Femur (tissue), 1 donor: ENCODE measurements at regions not wholly inside any gene's neighbourhood (a gene's known extent, or its start where the extent isn't known, plus 50 kb on each side); places are given as distances from the start of the nearest gene placed in this dataset.
"Not testable (repeated sequence)": the region's sequence is repeated elsewhere in the genome, so short reads cannot be mapped to it uniquely, and the experiment has no call there.

Source experiments
- DNase-seq: peaks from one replicate; pipeline ENCODE4 v3.0.0-alpha.2; 2017

DNA sequence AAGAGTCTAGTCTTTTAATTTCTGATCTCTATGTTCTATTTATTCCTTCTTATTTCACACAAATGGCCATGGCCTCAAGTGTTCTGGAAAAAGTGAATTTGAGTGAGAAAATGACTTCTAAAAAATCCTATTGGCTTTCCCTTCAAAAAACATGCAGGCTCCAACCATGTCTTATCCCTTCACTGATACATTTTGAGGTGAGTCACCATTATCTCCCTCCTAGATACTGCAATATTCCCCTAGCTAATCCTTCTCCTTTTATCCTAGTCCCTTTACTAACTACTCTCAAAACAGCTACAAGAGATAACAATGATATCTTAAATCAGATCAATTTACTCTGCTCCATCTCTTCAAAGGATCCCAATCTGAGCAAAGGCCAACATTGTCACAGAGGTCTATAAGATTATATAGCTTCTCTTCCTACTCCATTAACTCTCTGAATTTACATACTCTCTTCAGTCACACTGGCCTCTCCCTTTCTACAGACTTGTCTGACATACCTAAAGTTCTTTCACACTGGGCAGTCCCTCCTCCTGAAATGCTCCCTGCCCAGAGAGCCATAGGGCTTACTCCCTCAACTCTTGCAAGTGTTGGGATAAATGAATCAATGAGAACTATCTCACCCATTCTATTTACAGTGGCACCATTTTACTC, 129.2 kb downstream of the TENT5A start:
- no peak for DNase-seq

DNA sequence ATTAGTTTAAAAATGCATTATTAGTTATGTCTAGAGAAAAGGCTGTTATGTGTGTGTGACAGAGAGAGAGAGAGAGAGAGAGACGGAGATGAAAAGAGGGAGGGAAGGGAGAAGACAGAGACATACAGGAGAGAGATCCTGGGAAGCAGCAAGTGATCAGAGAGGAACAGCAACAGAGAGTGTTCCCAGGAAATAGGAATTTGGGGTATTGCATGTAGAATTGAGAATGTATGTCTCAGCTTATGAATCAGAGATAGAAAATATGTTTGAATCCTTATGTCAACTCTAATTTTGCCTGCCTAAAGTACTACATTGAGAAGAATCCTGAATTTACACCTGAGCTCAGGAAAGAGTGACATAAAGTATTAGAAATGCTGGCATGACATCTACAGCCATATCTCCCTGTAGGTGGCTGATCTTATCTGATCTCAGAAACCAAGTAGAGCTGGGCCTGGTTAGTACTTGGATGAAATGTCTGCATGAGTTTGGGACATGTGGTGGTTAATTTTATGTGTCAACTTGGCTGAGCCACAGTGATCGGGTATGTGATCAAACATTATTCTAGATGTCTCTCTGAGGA, 130.6 kb downstream of the TENT5A start:
- no peak for DNase-seq

DNA sequence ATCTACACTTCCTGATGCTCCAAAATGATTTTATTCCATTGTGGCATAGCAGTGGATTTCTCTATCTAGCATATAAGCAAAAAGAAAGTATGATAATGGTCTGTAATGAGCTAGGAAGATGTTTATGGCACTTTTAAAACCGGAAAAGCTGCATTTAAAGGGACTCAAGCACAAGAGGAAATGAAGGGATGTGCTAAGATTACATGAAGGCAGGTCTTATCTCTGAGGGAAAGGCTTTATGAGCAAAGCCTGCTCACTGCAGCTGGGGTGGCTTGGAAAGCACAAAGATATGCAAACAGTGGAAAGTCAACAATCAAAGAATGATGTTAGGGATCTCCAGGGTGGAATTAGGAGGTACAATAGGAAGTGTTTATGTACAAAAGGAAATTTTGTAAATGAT, 138.2 kb downstream of the TENT5A start:
- no peak for DNase-seq

DNA sequence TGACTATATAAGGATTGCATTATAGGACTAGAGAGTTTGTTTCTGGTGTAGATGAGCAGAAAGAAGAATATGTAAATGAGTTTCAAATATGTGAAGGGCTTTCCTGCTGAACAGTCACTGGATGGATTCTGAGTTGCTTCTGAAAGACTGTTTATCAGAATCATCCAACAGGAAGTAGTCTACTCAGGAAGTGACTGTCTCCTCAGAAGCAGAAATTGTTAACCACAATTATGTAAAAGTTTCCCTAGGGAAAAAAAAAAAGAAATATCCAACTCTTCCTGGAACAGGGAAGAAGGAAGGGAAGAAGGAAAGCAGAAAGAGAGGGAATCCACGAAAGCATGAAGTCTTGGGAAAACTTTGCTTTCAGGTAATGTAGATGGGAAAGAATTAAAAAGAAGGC, 138.9 kb downstream of the TENT5A start:
- no peak for DNase-seq

DNA sequence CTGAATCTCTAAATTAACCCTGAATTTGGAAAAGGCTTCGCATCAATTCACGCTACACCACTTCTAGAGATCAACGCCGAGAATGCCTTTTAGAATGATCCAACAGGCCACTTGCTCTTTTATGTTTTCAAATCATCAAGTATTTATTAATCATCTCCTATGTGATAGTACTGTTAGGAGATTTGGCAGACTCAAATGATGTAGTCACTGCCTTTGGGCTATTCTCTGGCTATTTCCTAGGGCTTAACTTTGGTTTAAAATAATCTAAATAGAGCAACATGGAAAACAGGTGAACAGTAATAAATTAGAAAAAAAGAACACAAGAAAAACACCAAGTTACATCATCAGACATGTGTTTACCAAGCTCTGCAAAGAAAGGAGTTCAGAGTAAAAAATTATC, 140.3 kb downstream of the TENT5A start:
- no peak for DNase-seq

DNA sequence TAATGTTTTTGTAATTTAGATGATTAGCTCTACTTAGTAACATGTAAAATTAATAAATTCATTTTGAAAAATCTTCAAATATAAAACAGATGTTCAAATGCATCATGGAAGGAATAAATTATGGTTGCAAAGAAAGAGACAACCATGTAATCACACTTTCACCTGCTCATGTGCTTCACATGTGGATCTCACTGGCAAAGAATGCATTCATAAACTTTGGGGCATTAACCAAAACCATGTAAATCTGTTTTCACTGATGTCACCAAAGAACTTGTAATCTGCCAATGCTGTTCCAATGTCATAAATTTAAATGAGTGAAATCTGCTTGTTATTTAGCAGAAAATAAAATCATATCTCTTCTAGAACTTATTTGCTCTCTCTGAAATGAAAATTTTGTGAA, 142.7 kb downstream of the TENT5A start:
- DNase-seq = no peak

DNA sequence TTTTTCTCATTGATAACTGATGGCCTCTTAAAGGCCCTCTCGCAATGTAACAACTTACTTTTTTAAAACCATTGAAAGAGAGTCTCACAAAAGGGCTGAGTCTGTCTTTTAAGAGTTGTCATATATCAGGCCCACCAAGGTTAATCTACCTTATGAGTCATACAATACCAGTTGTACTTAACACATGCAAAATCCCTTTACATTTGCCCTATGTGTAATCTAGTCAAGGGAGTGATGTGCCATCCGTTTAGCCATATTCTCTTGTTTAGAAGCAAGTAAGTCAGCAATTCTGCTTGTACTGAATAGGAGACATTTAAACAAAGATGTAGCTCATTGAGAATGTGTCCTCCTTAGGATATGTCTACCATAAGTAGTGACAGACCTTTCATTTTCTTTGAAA, 143.7 kb downstream of the TENT5A start:
- no peak for DNase-seq

DNA sequence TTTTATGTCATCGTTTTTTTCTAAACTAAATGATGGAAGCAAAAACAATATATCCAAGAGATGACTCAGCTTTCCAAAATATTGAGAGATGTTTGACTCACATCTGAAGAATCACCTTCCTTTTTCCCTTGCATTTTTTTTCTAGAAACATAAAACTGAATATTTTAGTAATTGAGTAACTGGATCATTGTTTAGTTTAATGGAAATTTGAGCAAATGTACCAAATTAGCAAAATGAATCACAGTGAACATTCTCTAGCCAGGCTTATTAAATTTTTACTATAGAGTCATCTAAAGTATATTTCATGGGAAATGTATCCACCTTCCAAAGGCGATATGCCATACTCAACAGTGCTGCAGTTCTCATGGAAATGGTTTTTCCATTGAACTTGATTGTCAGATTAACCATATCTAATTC, 145.5 kb downstream of the TENT5A start:
- DNase-seq = no peak

DNA sequence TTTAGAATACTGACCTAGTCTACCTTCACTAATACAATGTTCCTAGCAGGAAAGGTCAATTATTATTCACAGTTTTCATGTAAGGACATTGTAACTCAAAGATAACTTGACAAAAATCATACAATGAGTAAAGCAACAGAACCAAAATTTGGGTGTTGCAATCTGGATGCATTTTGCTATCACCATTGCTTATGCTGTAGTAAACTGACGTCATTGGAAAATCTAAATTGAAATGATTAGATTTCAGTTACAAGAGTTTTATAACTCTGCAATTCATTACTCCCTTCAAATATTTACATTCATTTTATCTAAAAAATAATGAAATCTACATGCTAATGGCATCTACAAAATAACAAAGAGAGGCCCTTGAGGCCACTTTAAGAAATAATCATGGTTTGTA, 147.0 kb downstream of the TENT5A start:
- no peak for DNase-seq

DNA sequence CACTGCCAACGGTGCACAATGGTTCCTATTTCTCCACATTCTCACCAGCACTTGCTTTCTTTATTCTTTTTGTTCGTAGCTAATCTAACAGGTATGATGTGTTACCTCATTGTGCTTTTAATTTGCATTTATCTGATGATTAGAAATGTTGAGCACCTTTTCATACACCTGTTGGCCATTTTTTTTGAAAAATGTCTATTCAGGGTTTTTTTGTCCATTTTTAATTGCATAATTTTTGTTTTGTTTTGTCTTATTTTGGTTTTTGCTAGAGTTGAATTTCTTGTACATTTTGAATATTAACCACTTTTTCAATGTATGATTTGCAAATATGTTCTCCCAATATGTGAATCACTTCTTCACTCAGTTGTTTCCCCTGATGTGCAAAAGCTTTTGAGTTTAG, 150.6 kb downstream of the TENT5A start:
- DNase-seq = no peak

DNA sequence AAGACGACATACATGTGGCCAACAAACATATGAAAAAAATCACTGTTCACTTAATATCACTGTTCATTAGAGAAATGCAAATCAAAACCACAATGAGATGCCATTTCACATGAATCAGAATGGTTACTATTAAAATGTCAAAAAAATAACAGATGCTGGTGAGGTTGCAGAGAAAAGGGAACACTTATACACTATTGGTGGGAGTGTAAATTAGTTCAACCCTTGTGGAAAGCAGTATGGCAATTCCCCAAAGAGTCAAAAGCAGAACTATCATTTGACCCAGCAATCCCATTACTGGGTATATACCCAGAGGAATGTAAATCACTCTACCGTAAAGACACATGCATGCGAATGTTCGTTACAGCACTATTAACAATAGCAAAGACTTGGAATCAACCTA, 152.0 kb downstream of the TENT5A start:
- not testable (repeated sequence) for DNase-seq

DNA sequence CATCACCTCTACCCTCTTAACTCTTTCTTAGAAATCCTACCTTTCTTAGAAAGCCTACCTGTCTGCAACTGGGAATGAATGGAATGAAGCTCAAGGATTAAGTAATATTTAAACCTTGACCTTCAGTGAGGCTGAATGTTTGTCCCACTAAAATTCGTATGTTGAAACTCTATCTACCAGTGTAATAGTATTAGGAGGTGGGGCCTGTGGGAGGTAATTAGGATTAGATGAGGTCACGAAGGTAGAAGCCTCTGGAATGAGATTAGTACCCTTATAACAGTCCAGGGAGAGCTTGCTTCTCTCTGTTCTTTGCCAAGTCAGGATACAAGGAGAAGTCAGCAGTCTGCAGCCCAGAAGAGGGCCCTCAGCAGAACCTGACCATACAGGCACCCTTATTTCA, 158.0 kb downstream of the TENT5A start:
- DNase-seq = no peak

DNA sequence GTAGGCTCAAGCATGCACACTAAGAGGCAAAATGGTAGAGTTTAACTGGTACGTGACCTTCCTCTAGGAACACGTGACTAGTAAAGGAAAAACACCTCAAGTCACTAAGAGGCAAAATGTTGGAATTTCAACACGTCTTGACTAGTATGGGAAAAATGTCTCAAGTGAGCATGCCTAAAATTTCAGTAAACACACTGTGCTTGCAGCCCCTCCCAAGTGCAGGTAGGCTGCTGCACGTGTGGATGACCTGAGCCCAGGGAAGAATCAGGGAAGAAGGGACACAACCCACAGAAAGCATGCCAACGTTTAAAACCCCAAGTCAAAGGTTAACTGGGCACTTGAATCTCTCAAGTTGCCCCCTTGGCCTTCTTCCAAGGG, 162.2 kb downstream of the TENT5A start:
- no peak for DNase-seq

DNA sequence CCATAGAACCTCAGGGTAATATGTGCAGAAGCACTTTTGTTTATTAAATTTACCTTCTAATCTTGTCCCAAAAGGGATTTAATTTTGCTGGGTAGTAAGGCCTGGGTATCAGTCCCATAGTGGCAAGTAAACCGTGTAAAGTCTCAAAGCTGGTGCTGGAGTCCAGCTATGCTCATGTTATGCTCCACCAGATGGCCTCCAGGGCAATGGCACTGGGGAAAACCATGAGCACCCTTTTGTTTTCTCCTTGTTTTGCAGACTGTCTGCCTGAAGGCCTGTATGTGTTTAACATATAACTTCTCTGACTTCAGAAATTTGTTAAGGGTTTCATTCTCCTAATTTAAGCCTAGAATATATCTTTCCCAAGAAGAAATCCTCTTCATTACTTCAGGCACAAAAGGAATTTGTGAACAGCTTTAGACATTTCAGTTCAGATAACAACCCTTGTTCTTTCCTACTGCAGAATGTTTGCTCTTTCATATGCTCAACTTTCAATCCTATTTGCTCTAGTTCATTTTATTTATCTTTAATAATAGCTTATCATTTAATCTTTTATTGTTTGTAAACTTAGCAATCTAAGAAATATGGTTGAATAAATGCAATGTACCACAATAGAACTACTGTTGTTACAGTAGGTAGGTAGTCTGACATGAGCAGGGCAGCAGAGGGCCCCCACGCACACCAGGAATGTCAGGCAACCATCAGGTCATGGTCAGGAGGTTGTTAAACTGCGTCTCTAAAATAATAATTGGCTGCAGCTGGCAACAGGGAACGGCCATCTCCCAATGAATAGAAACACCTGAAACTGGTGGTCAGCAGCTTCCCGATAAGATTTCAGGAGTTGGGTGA, 162.8 kb downstream of the TENT5A start:
- DNase-seq = no peak

DNA sequence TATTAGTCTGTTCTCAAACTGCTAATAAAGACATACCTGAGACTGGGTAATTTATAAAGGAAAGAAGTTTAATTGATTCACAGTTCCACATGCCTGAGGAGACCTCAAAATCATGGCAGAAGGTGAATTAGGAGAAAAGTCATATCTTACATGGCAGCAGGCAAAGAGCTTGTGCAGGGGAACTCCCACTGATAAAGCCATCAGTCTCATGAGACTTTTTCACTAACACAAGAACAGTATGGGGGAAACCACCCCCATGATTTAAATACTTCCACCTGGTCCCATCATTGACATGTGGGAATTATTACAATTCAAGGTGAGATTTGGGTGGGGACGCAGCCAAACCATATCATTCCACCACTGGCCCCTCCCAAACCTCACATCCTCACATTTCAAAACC, 166.8 kb downstream of the TENT5A start:
- DNase-seq = not testable (repeated sequence)

DNA sequence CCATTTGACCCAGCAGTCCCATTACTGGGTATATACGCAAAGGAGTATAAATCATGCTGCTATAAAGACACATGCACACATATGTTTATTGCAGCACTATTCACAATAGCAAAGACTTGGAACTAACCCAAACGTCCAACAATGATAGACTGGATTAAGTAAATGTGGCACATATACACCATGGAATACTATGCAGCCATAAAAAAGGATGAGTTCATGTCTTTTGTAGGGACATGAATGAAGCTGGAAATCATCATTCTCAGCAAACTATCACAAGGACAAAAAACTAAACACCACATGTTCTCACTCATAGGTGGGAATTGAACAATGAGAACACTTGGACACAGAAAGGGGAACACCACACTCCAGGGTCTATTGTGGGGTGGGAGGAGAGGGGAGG, 168.3 kb downstream of the TENT5A start:
- not testable (repeated sequence) for DNase-seq

DNA sequence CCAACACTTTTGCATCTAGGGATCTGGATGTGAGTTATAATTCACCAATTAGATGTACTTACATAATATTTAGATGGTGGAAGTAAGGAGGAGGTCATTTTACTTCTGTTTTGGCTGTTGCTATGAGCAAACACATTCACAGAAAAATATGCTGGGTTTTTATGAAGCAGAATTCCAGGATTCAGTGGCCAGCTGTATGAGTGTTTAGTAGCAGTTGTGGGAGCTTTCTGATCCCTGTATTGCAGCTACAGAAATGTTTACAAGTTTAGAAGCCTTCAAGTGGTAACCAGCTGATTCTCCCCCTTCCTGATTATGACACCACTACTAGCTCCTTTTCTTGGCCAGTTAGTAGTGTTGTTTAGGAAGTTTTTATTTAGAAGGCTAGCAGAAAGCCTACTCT, 177.0 kb downstream of the TENT5A start:
- DNase-seq = no peak

DNA sequence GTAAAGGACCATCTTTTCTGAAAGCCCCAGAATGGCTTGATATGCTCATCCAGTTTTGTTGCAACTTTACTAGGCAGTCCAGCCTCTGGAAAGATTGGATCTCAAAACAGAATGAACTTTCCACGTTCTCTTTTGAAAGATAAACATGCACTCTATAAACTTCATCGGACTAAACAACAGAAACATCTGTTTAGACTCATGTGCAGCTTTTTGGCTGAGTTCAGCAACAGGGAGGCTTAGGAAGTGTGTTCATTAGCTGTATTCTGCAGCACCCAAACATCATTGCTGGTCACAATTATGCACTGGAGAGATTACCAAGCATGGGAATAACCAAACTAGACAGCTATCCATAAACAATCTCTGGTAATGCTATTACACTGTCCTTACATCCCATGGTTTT, 180.5 kb downstream of the TENT5A start:
- DNase-seq = no peak

DNA sequence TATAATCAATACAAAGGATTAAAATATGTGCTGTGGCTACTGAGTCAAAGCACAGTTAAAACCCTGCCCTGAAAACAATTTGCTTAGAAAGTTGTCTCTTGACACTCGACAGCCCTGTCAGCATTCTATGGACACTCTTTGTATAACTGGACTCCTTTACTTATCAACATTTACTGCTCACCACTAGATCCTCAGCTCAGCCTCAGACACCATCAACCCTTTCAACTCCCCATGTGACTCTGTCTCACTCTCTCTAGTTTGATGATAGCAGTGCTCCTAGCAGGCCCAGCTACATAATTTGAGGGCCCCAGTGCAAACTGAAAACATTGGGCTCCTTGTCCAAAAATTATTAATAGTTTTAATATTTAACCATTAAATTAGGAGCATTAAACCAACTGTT, 181.8 kb downstream of the TENT5A start:
- DNase-seq = no peak

DNA sequence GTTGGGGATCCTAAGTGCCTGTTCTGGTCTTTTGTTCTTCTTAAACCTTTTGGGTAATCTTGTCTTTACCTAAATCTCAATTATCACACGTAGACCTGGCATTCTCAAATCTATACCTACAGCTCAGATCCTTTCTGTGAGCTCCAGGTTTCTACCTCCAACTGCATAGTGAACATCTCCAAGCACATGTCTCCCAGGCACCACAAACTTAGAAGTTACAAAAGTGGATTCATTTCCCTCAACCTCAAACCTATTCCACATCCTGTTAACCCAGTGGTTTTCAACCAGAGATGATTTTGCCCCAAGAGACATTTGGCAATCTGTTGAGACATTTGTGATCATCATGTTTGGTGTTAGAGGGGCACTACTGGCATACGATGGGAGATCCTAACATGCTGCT, 183.5 kb downstream of the TENT5A start:
- DNase-seq = no peak

DNA sequence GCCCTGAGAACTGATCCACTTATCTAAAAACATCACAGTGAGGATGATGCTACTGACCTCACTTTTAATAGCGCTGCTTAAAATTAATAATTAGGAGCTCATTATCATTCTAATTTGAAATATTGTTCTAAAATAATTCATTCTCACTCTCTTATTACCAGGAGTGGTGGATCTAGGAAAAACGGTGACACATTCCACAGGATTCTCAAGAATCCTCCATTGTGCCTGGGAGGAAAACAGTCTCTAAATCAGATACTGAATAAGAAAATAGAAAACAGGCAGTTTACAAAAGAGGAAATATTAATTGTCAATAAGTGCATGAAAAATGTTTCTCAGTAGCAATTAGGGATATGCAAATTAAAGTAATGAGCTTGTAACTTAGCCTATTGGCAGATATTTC, 187.4 kb downstream of the TENT5A start:
- no peak for DNase-seq

DNA sequence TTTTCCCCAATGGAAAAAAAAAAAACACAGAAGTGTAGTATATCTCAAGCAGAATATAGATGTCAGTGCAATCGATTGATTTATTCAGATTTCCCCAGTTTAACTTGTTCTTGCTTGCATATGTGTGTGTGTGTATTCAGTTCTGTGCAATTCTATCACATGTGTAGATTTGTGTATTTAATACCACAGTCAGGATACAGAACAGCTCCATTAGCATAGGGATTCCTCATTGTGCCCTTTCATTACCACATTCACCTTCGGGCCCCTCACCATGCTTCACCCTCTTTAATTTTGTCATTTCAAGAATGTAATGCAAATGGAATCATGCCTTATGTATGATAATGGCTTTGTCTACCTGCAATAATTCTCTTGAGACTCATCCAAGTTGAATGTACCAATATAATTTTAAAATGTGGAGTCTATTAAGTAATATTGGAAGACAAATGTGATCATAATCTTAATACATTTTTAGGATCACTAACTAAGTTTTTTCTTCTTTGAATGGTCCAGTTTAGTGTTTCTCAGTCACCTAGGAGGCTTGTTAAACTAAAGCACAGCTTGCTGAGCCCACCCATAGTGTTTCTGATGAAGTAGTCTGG, 187.9 kb downstream of the TENT5A start:
- no peak for DNase-seq

DNA sequence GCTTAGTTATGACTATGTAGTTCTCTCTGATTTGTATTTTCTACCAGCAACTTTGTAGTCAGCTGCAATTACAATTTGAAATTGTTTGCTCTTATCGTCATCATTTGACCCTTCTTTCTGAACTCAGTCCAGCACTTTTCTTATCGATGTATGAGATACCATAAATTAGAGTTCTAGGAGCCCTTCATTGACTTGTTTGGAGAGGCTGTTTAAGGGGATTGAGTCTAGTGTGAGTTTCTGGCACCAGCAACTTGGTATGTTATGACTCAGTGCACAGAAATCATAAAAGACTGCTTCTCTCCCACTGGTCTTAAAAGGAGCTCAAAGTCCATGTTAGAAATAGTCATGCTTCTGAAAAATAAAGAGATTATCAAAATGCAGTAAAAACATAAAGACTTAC, 190.3 kb downstream of the TENT5A start:
- no peak for DNase-seq

DNA sequence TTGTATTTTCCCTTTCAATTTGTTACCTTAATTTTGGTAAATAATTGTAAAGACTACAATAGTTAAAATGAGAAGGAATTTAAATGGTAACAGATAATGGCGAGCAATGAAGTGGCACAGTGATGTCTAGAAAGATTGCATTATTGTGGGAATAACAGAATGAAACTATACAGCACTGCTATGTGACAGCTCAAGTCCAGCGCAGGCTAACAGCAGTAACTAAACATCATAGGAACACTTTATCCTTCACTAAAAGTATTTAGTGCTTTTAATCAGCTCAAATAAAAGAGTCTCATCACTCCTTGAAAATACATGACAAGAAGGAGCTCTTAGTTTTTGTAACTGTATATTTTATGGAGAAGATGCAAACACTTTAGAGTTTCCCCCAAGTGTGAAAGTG, 190.8 kb downstream of the TENT5A start:
- DNase-seq = no peak
